ENCODE measurements at regions not wholly inside any gene's neighbourhood (a gene's known extent, or its start where the extent isn't known, plus 50 kb on each side); places are given as distances from the start of the nearest gene placed in this dataset.
A peak's percentile ranks its signal among the peaks of the same experiment; 100 is the strongest.

- H3K27me3 Mint-ChIP-seq (ENCODE audit: low read depth in 3 of 3), result peaks cover 4 to 13% (median 5%) of the 10 kb centered on the region in 3 donors
- DNase-seq, result no peak
- H3K36me3 Mint-ChIP-seq, result peaks cover 0 to 13% (median 0%) of the 10 kb centered on the region in 3 donors
- H3K27ac Mint-ChIP-seq, result peak overlapping the region in 1 of 6 donors; percentile 49
- H3K9me3 Mint-ChIP-seq, result no peaks in the 10 kb centered on the region
- no peak overlapping the region for H3K4me3 Mint-ChIP-seq
- H3K4me1 Mint-ChIP-seq, result peaks cover 34 to 42% of the 10 kb centered on the region in 2 donors
Measured at GRCh38 chr1:8165595-8166360, 139.7 kb upstream of the ERRFI1 start.

GRCh38 chr1:8164670-8165069 is 138.6 kb upstream of the ERRFI1 start:
- peaks cover 0 to 9% (median 0%) of the 10 kb centered on the region in 3 donors for H3K36me3 Mint-ChIP-seq
- H3K27me3 Mint-ChIP-seq (ENCODE audit: low read depth in 3 of 3), result peaks cover 4 to 12% (median 4%) of the 10 kb centered on the region in 3 donors
- no peak for DNase-seq
- no peak overlapping the region for H3K4me3 Mint-ChIP-seq
- no peaks in the 10 kb centered on the region for H3K9me3 Mint-ChIP-seq
- no peak overlapping the region for H3K27ac Mint-ChIP-seq
- H3K4me1 Mint-ChIP-seq, result peaks cover 24 to 32% of the 10 kb centered on the region in 2 donors

DNA sequence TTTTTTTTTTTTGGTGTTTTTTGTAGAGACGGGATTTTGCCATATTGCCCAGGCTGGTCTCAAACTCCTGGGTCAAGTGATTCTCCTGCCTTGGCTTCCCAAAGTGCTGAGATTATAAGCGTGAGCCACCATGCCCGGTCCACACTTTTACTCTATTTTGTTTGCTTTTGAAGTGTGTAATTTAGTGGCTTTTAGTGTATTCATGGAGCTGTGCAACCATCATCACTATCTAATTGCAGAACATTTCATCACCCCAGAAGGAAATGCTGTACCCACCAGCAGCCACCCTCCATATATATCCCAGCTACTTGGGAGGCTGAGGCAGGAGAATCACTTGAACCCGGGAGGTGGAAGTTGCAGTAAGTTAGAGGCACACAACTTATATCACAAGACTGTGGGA is 136.9 kb upstream of the ERRFI1 start:
- no peak overlapping the region for H3K27ac Mint-ChIP-seq
- DNase-seq, result no peak
- H3K27me3 Mint-ChIP-seq (ENCODE audit: low read depth in 3 of 3), result peaks cover 2 to 10% (median 4%) of the 10 kb centered on the region in 3 donors
- peaks cover 0 to 7% (median 0%) of the 10 kb centered on the region in 3 donors for H3K36me3 Mint-ChIP-seq
- H3K9me3 Mint-ChIP-seq, result no peaks in the 10 kb centered on the region
- H3K4me3 Mint-ChIP-seq, result no peak overlapping the region
- peaks cover 12 to 18% of the 10 kb centered on the region in 2 donors for H3K4me1 Mint-ChIP-seq

DNA sequence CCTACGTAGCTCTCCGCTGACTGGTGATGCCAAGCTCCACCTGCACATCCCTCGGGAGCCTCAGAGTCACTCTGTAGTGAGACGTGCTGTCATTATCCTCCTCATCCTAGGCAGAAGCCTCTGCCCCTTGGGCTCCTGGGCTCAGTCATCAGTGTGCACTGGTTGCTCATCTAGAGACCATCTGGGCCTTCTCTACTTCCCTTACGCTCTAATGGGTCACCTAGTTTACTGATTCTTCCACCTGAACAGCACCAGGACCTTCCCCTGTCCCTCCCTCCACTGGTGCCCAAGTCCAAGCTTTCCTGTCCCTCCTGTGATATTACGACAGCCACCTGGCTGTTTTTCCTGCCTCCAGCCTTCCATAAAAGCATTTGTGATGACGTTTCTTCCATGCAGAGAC is 136.1 kb upstream of the ERRFI1 start:
- peaks cover 2 to 6% (median 4%) of the 10 kb centered on the region in 3 donors for H3K27me3 Mint-ChIP-seq (ENCODE audit: low read depth in 3 of 3)
- DNase-seq, result no peak
- no peaks in the 10 kb centered on the region for H3K9me3 Mint-ChIP-seq
- H3K36me3 Mint-ChIP-seq, result peaks cover 0 to 7% (median 0%) of the 10 kb centered on the region in 3 donors
- H3K4me3 Mint-ChIP-seq, result no peak overlapping the region
- H3K4me1 Mint-ChIP-seq, result peaks cover 5 to 9% of the 10 kb centered on the region in 2 donors
- peak overlapping the region in 2 of 6 donors; percentile 5 to 76 for H3K27ac Mint-ChIP-seq

GRCh38 chr1:8161546-8162105 is 135.5 kb upstream of the ERRFI1 start:
- H3K27me3 Mint-ChIP-seq (ENCODE audit: low read depth in 3 of 3), result peaks cover 6 to 8% (median 6%) of the 10 kb centered on the region in 3 donors
- peak overlapping the region in 3 of 6 donors; percentile 5 to 26 (median 13) for H3K27ac Mint-ChIP-seq
- no peaks in the 10 kb centered on the region for H3K9me3 Mint-ChIP-seq

DNA sequence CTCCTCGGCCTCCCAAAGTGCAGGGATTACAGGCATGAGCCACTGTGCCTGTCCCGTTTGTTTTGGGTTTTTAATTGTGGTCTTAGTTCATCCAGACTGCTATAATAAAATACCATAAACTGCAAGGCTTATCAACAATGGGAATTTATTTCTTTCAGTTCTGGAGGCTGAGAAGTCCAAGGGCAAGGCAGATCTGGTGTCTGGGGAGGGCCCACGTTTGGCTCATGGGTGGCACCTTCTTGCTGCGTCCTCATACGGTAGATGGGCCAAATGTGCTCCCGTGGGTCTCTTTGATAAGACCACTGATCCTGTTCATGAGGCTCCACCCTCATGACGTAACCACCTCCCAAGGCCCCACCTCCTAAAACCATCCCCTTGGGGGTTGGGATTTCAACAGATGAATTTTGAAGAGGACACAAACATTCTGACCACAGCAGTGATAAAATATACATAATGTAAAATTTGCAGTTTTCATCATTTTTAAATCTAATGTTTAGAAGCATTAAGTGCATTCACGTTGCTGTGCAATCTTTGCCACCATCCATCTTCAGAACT is 133.4 kb upstream of the ERRFI1 start:
- Mint-ChIP-seq H3K27me3 (ENCODE audit: low read depth in 3 of 3) (peaks cover 5 to 12% (median 9%) of the 10 kb centered on the region in 3 donors), H3K4me3 (no peak overlapping the region), H3K9me3 (no peaks in the 10 kb centered on the region), H3K4me1 (peaks cover 4% of the 10 kb centered on the region in 2 donors), H3K36me3 (peaks cover 0 to 7% (median 0%) of the 10 kb centered on the region in 3 donors), H3K27ac (no peak overlapping the region)
- DNase-seq, result no peak

More at GRCh38 chr1:8161546-8162105, 135.5 kb upstream of the ERRFI1 start:
- DNase-seq, result no peak
- H3K4me1 Mint-ChIP-seq, result peaks cover 0 to 6% of the 10 kb centered on the region in 2 donors
- H3K4me3 Mint-ChIP-seq, result no peak overlapping the region
- H3K36me3 Mint-ChIP-seq, result peaks cover 0 to 7% (median 0%) of the 10 kb centered on the region in 3 donors

- Mint-ChIP-seq H3K27ac (peak overlapping the region in 2 of 6 donors; percentile 22 to 70), H3K9me3 (no peaks in the 10 kb centered on the region), H3K36me3 (peaks cover 0 to 7% (median 0%) of the 10 kb centered on the region in 3 donors), H3K4me3 (no peak overlapping the region), H3K27me3 (ENCODE audit: low read depth in 3 of 3) (peaks cover 5 to 11% (median 9%) of the 10 kb centered on the region in 3 donors), H3K4me1 (peaks cover 8 to 9% of the 10 kb centered on the region in 2 donors)
- no peak for DNase-seq
Measured at GRCh38 chr1:8158995-8159394, 132.9 kb upstream of the ERRFI1 start.

- peak overlapping the region in 1 of 6 donors; percentile 49 for H3K27ac Mint-ChIP-seq
- H3K36me3 Mint-ChIP-seq, result peaks cover 0 to 7% (median 5%) of the 10 kb centered on the region in 3 donors
- DNase-seq, result no peak
- peaks cover 9 to 18% (median 17%) of the 10 kb centered on the region in 3 donors for H3K27me3 Mint-ChIP-seq (ENCODE audit: low read depth in 3 of 3)
- H3K4me1 Mint-ChIP-seq, result peaks cover 19 to 22% of the 10 kb centered on the region in 2 donors
- H3K9me3 Mint-ChIP-seq, result peaks cover 0 to 7% (median 6%) of the 10 kb centered on the region in 6 donors
- no peak overlapping the region for H3K4me3 Mint-ChIP-seq
Measured at GRCh38 chr1:8157765-8158164, 131.7 kb upstream of the ERRFI1 start.

DNA sequence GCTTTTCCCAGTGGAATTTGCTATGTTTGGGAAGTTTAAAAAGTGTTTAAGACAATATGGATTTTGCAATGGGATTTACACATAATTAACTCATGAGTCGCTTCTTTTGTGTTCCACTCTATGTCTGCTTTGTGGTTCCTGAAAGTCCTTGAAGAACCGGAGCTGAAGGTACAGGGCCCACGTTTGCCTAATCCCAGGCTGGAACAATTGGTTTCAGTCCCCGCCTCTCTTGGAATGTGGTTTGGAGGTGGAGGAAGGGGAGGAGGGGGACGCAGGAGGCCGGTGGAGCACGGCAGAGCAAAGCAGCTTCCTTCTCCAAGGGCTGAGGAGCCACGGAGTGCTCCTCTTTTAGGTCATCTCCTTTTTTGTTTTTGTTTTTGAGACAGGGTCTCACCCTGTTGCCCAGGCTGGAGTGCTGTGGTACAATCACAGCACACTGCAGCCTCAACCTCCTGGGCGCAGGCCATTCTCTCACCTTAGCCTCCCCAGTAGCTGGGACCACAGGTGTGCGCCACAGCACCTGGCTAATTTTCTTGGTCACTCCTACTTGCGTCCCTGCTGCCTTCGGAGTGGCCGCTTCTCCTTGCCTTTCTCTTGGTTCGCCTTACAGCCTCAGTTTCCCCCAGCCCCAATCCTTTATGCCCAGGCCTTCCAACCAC is 129.5 kb upstream of the ERRFI1 start:
- Mint-ChIP-seq H3K36me3 (peaks cover 0 to 5% (median 0%) of the 10 kb centered on the region in 3 donors), H3K4me3 (no peak overlapping the region), H3K27ac (peak overlapping the region in 2 of 6 donors; percentile 40 to 45), H3K9me3 (peaks cover 0 to 9% (median 6%) of the 10 kb centered on the region in 6 donors), H3K27me3 (ENCODE audit: low read depth in 3 of 3) (peaks cover 17 to 23% (median 18%) of the 10 kb centered on the region in 3 donors), H3K4me1 (peaks cover 39 to 43% of the 10 kb centered on the region in 2 donors)
- no peak for DNase-seq

- H3K4me1 Mint-ChIP-seq, result peaks cover 40 to 46% of the 10 kb centered on the region in 2 donors
Measured at GRCh38 chr1:8154621-8155052, 128.5 kb upstream of the ERRFI1 start.

GRCh38 chr1:8153961-8154360 is 127.9 kb upstream of the ERRFI1 start:
- Mint-ChIP-seq H3K27ac (peak overlapping the region in 5 of 6 donors; percentile 20 to 99 (median 96)), H3K9me3 (peaks cover 0 to 9% (median 6%) of the 10 kb centered on the region in 6 donors), H3K27me3 (ENCODE audit: low read depth in 3 of 3) (peaks cover 17 to 25% (median 19%) of the 10 kb centered on the region in 3 donors), H3K4me1 (peaks cover 40 to 46% of the 10 kb centered on the region in 2 donors), H3K4me3 (peak overlapping the region in 3 of 5 donors; percentile 10 to 65 (median 25)), H3K36me3 (peaks cover 0 to 5% (median 0%) of the 10 kb centered on the region in 3 donors)
- DNase-seq, result no peak

More at GRCh38 chr1:8154621-8155052, 128.5 kb upstream of the ERRFI1 start:
- Mint-ChIP-seq H3K9me3 (peaks cover 0 to 9% (median 6%) of the 10 kb centered on the region in 6 donors), H3K27me3 (ENCODE audit: low read depth in 3 of 3) (peaks cover 17 to 25% (median 18%) of the 10 kb centered on the region in 3 donors), H3K36me3 (peaks cover 0 to 5% (median 0%) of the 10 kb centered on the region in 3 donors), H3K4me3 (peak overlapping the region in 2 of 5 donors; percentile 25 to 54), H3K27ac (peak overlapping the region in 2 of 6 donors; percentile 18 to 35)
- DNase-seq, result no peak

- Mint-ChIP-seq H3K27me3 (ENCODE audit: low read depth in 3 of 3) (peaks cover 17 to 31% (median 19%) of the 10 kb centered on the region in 3 donors), H3K4me3 (peak overlapping the region; percentile 65 to 84 (median 83)), H3K36me3 (peaks cover 0 to 5% (median 0%) of the 10 kb centered on the region in 3 donors), H3K4me1 (peaks cover 39 to 46% of the 10 kb centered on the region in 2 donors), H3K9me3 (peaks cover 0 to 9% (median 6%) of the 10 kb centered on the region in 6 donors), H3K27ac (peak overlapping the region; percentile 93 to 99 (median 97))
- DNase-seq, result peak; percentile 83 to 91 (median 89)
Measured at GRCh38 chr1:8152731-8153702, 126.9 kb upstream of the ERRFI1 start.
